AG09319 (cell line): ENCODE measurements at regions not wholly inside any gene's neighbourhood (a gene's known extent, or its start where the extent isn't known, plus 50 kb on each side); places are given as distances from the start of the nearest gene placed in this dataset.

Experiments
- DNase-seq: peaks from one replicate; pipeline ENCODE4 v3.0.0-alpha.2; 2010; ENCODE audit warnings: low read depth; ENCODE audit errors: extremely low read depth
- CTCF ChIP-seq: IDR thresholded peaks from 2 replicates; pipeline ENCODE4 v1.5.1; 2011; ENCODE audit warnings: low read depth, mild to moderate bottlenecking, inconsistent platforms, low read length, moderate library complexity

- DNase-seq = no peak
- no peak for TF ChIP-seq CTCF
Observed at GRCh38 chr19:30677702-30678101, 305.5 kb downstream of the ZNF536 start.

GRCh38 chr19:30676990-30677679 is 305.0 kb downstream of the ZNF536 start:
- TF ChIP-seq CTCF = no peak
- DNase-seq = no peak

- no peak for DNase-seq
- TF ChIP-seq CTCF = no peak
Observed at GRCh38 chr19:30675086-30675485, 302.9 kb downstream of the ZNF536 start.

- no peak for TF ChIP-seq CTCF
- no peak for DNase-seq
Observed at GRCh38 chr19:30674656-30675055, 302.5 kb downstream of the ZNF536 start.

GRCh38 chr19:30673336-30673735 is 301.2 kb downstream of the ZNF536 start:
- DNase-seq = no peak
- no peak for TF ChIP-seq CTCF

GRCh38 chr19:30672926-30673325 is 300.7 kb downstream of the ZNF536 start:
- DNase-seq = no peak
- TF ChIP-seq CTCF = no peak

GRCh38 chr19:30671622-30672051 is 299.5 kb downstream of the ZNF536 start:
- no peak for DNase-seq
- no peak for TF ChIP-seq CTCF
